ENCODE measurements at regions not wholly inside any gene's neighbourhood (a gene's known extent, or its start where the extent isn't known, plus 50 kb on each side); places are given as distances from the start of the nearest gene placed in this dataset.
A peak's percentile ranks its signal among the peaks of the same experiment; 100 is the strongest.
"Not testable (repeated sequence)": the region's sequence is repeated elsewhere in the genome, so short reads cannot be mapped to it uniquely, and the experiment has no call there.

GRCh38 chr15:53031469-53031868 lies 241.3 kb upstream of the ONECUT1 start:
- no peak for DNase-seq

- DNase-seq, result no peak
Measured at GRCh38 chr15:53022788-53023187, 232.7 kb upstream of the ONECUT1 start.

- no peak for DNase-seq
Measured at GRCh38 chr15:53013329-53013728, 223.2 kb upstream of the ONECUT1 start.

- not testable (repeated sequence) for DNase-seq
Measured at GRCh38 chr15:53011779-53012178, 221.6 kb upstream of the ONECUT1 start.

- no peak for DNase-seq
Measured at GRCh38 chr15:53009093-53009492, 219.0 kb upstream of the ONECUT1 start.

- DNase-seq, result no peak
Measured at GRCh38 chr15:53000409-53000808, 210.3 kb upstream of the ONECUT1 start.

- no peak for DNase-seq
Measured at GRCh38 chr15:52997123-52997522, 207.0 kb upstream of the ONECUT1 start.

GRCh38 chr15:52994290-52994689 lies 204.2 kb upstream of the ONECUT1 start:
- no peak for DNase-seq

GRCh38 chr15:52984507-52984906 lies 194.4 kb upstream of the ONECUT1 start:
- DNase-seq, result no peak

GRCh38 chr15:52980446-52980845 lies 190.3 kb upstream of the ONECUT1 start:
- no peak for DNase-seq

GRCh38 chr15:52976516-52977075 lies 186.5 kb upstream of the ONECUT1 start:
- DNase-seq, result no peak

- no peak for DNase-seq
Measured at GRCh38 chr15:52975941-52976449, 185.9 kb upstream of the ONECUT1 start.

- DNase-seq, result no peak
Measured at GRCh38 chr15:52963865-52964264, 173.7 kb upstream of the ONECUT1 start.

- no peak for DNase-seq
Measured at GRCh38 chr15:52960283-52960682, 170.1 kb upstream of the ONECUT1 start.

- no peak for DNase-seq
Measured at GRCh38 chr15:52943746-52944145, 153.6 kb upstream of the ONECUT1 start.

- DNase-seq, result no peak
Measured at GRCh38 chr15:52936489-52936888, 146.4 kb upstream of the ONECUT1 start.

- no peak for DNase-seq
Measured at GRCh38 chr15:52925130-52925529, 135.0 kb upstream of the ONECUT1 start.

GRCh38 chr15:52924630-52925029 lies 134.5 kb upstream of the ONECUT1 start:
- no peak for DNase-seq

- DNase-seq, result no peak
Measured at GRCh38 chr15:52923626-52924025, 133.5 kb upstream of the ONECUT1 start.

- DNase-seq, result no peak
Measured at GRCh38 chr15:52922871-52923270, 132.7 kb upstream of the ONECUT1 start.

- peak; percentile 23 for DNase-seq
Measured at GRCh38 chr15:52912172-52912571, 122.0 kb upstream of the ONECUT1 start.

- no peak for DNase-seq
Measured at GRCh38 chr15:52893338-52893737, 103.2 kb upstream of the ONECUT1 start.

GRCh38 chr15:52879904-52880303 lies 89.8 kb upstream of the ONECUT1 start:
- DNase-seq, result no peak

GRCh38 chr15:52879145-52879544 lies 89.0 kb upstream of the ONECUT1 start:
- DNase-seq, result no peak

Data from renal pelvis (tissue), 1 donor.